ENCODE measurements at regions not wholly inside any gene's neighbourhood (a gene's known extent, or its start where the extent isn't known, plus 50 kb on each side); places are given as distances from the start of the nearest gene placed in this dataset.
"Not testable (repeated sequence)": the region's sequence is repeated elsewhere in the genome, so short reads cannot be mapped to it uniquely, and the experiment has no call there.

DNA sequence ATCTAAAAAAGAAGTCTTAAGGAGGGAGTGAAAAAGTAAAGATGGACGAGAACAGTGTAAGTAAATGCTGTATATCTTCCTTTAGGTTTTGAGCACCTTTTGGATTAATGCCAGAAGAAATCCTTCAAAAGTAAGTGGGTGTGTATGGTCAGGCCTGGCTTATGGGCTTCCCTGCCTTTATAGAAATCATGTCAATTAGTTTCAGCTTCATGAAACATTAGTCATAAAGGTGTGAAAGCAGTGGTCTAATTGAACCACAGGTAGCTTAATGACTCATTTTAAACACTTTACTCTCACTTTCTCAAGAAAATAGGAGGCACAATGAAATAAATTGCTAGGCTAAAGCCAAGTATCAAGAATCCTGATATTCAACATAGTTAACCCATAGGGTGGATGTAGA lies 467.4 kb upstream of the DPPA4 start:
- no peak for DNase-seq (ENCODE audit: low read depth)

DNA sequence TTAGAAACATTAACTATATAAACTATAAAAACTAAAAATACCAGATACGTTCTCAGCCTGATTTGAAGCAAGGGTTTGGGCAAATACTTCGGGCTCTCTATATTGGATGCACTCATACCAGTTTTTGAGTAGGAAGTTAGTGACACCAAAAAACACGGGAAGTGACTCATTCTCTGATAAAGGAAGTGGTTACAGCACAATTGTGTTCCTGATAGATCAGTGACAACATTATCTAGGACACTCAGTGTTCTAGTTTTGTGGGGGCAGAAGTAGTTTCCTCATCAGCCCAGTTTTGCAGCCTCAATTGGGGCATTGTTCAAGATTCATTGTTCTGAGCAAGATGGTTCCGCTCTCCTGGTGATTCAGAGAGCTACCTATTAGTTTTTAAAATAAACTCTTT lies 469.6 kb upstream of the DPPA4 start:
- no peak for DNase-seq (ENCODE audit: low read depth)

DNA sequence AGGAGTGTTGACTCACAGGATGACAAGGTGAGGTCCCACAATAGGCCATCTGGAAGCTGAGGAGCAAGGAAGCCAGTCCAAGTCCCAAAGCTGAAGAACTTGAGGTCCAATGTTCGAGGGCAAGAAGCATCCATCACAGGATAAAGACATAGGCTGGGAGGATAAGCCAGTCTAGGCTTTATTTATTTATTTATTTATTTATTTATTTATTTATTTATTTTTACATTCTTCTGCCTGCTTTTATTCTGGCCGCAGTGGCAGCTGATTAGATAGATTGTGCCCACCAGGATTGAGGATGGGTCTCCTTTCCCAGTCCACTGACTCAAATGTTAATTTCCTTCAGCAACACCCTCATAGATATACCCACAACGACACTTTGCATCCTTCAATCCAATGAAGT lies 472.2 kb upstream of the DPPA4 start:
- no peak for DNase-seq (ENCODE audit: low read depth)

DNA sequence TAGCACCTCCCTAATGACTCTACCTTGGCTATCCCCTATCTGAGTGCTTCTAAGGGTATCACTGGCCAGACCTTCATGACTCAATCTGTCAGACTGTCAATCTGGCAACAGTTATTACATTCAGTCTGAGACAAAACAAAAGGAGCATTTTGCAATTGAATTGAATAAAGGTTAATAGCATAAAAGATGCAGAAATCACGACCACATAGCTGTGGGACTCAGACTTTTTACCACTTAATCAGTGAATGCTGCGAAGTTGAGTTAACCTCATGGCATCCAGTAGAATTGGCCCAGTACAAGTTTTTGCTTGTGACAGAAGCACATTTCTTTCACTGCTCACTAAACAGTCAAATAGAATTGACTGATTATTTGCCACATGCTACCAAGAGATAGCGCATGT lies 480.7 kb upstream of the DPPA4 start:
- DNase-seq (ENCODE audit: low read depth), result no peak

DNA sequence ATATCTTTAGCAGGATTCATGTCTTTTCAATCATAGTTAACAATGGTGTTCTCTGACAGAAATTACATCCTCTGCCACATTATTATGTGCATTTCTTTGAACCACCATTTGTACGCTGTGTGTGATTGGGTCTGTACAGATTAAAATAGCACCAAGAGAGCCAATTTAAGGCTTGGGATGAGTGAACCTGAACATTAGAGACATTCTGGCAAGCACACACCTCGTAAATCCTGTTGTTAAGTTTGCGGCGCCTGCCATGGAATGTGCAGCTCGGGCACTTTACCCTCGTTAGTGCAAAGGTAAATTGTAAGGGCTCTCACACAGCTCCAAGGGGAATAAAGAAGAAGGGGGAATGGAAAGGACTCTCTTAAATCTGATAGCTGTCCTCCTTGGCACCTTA lies 482.4 kb upstream of the DPPA4 start:
- DNase-seq (ENCODE audit: low read depth), result no peak

DNA sequence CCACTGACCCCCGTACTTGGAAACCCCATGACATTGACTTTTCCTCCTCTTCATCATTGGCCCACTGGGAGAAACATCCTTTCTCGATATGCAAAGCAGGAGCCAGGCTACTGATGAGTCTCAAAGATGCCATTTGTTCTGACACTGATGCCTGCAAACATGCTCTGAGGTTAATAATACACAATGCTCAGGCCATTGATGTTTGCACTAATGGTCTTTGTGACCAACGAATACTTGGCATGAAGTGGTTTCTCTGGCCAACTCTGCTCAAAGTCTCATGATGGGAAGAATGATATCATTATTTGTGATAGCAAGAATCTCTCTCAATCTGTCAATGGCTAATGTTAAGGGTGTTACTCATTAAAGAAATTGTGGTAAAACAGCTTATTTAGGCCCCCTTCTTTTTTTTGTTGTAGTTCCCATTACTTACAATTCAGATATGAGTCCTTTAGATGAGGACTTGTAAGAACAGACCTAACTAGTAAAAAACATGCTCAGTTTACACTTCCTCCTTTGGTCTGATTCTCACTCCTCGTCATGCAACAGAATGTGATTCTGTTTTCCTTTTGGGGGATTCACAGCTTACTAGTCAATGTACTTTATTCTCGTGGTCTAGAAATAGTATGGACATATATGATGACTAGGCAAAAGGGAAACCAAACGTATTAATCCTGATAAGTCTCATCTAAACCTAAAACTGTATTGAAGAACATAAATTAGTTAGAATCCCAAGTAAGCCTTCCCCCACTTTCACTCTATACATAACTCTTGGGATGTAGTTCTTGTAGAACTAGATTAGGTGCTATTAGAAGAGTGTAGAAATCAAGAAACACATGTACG lies 488.8 kb upstream of the DPPA4 start:
- DNase-seq (ENCODE audit: low read depth), result no peak

DNA sequence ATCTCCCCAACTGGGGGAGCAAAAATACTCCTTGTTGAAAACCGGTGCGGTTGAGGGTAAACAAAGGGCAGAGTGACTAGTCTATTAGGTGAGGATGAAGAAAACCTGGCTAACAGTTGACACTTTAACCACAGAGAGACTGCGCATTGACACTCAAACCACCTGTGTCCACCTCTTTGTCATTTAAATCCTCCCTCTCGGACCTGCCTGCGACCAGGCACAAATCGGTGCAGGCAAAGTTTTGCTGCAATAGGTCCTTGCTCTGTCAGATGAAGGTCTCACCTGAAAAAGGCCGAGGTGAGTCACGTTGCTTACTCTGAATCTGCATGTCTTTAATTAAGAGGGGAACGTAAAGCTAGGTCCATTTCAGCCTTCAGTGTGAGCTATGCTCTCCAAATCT lies 494.1 kb upstream of the DPPA4 start:
- no peak for DNase-seq (ENCODE audit: low read depth)

DNA sequence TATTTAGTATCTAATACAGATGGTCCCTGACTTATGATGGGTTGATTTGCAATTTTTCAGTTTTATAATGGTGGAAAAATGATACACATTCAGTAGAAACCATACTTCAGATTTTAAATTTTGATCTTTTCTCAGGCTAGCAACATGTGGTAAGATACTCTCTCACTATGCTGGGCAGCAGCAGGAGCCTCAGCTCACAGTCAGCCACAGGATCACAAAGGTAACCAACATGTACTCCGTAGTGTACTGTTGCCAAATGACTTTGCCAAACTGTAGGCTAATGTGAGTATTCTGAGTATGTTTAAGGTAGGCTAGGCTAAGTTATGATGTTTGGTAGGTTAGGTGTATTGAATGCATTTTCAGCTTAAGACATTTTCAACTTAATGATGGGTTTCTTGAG lies 498.6 kb upstream of the DPPA4 start:
- no peak for DNase-seq (ENCODE audit: low read depth)

DNA sequence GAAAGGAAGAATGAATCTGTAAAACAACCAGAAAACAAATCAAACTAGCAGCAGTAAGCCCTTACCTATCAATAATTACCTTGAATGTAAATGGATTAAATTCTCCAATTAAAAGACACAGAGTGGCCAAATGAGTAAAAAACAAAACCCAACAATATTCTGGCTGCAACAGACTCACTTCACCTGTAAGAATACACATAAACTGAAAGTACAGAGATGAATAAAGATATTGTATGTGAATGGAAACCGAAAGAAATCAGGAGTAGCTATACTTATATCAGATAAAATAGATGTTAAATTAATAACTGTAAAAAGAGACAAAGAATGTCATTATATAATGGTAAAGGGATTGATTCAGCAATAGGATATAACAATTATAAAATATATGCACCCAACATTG lies 514.5 kb upstream of the DPPA4 start:
- no peak for DNase-seq (ENCODE audit: low read depth)

DNA sequence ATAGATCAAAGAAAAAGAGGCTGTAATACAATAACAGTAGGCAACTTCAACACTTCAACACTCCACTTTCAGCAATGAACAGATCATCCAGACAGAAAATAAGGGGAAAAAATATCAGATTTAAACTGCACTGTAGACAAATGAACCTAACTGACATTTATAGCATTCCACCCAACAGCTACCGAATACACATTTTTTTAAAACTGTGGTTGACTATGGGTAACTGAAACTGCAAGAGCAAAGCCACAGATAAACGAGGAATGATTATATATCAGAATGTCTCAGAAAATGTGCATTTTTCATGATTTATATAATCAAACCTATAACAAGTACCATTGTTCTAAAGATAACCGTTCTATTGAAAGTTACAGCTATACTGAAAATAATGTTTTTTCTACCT lies 514.9 kb upstream of the DPPA4 start:
- DNase-seq (ENCODE audit: low read depth), result no peak

DNA sequence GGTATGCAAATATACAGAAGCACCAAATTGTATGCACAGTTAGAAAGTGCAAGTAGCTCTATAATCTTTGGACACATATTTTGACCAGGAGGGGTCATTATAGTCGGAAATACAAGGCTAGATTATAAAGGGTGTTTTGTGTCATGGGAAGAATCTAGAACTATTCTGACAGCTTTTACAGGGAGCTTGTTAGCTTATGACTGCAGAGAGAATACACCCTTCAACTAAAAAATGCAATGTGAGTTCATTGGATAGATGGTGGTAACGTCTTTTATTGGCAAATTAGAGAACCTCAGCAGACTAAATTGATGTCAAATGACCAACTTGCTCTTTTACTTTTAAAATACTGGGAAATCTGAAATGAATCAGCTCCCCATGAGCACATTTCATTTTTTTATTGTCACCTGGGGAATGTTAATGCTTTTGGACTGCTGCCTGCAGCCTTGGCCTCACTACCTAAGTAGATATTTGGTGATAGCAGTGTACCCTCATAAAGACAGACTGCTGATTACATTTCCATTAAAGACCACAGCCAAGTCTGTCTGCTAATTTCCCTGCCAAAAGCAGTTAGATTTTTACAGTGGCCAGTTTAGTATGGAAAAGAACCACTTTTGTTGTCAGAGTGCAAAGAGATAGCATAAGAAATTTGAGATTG lies 515.9 kb upstream of the DPPA4 start:
- DNase-seq (ENCODE audit: low read depth), result no peak

DNA sequence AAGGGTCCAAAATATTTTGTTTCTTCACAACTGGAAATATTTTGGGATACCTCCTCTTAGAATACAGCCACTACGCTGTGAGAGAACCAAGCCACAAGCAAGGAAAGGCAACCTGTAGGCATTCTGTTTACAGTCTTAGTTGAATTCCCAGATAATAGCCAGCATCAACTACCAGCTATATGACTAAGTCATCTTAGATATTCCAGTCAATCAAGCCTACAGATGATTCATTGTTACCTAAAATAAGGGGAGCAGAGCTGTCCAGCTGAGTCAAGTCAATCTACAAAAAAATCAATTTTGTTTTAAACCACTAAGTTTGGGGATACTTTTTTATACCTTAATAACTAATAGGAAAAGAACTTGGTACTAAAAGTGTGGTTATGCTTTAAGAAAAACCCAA lies 526.4 kb upstream of the DPPA4 start:
- no peak for DNase-seq (ENCODE audit: low read depth)

DNA sequence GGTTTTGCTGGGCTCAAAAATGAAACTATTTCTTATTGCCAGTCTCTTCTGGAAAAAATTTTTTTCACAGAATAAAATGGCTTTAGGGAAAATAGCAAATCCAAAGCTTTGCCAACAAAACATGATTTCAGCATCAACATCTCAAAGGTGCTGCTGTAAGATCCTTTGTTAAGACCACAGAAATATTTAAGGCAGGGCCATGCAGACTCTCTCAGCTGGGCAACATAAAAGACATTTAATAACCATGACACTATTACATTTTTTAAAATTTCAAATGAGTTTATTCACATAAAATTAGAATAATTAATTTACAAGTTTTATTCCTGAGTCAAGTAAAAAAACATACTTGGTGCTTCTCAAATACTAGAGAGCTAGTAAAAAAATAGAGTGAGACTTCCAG lies 527.1 kb upstream of the DPPA4 start:
- DNase-seq (ENCODE audit: low read depth), result no peak

DNA sequence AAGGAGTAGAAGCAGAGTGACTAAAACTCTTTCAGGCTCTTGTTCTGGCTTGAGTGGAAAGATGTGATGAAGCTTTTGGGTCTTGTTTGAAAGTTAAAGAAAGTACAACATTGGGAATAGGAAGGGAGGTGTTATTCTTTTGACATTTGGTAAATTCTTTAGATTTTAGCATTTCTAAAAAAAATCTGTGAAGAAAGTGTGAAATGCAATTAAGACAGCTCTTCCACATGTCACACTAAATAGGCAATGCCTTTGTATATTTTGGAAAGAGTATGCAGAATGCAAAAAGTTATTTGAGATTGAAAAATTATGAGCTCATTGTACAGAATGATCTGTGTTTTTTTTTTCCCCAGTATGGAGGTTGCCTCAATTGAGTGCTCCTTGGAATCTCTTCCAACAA lies 532.2 kb upstream of the DPPA4 start:
- DNase-seq (ENCODE audit: low read depth), result no peak

DNA sequence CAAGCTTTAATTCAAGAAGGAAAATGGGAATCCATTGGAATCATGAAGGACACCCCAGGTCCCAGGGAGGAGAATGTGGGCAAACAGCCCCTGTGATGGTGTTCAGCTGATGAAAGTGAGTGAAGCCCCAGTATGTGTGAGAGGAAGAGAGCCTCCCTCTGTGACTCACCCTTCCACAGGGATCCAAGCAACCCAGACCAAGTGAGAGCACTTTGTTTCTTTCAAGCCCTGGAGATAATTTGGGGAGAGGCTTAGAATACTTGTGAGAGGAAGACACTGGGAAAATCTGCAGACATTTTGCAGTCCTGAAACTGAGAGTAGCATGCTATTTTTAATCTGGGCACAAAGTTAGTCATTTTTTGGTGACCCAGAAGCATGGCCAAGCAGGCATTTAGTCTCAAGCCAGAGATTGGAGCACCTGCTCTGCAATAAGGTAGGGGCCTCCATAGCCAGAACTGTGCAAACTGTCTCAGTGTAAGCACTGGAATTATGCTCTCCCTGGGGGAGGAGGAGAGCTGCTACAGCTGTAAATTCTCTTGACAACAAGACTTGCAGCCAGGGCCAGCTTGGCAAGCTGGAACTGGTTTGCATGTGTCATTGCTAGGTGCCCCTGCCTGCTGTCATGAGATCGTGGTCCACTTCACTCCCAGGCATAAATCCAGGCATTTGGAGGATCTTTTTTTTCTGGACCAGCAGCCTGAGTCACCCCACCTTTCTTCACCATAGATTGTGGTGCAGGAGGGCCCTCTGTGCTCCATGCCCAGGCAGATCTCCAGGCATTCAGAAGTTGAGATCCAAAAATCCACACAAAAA lies 537.8 kb upstream of the DPPA4 start:
- DNase-seq (ENCODE audit: low read depth), result no peak

DNA sequence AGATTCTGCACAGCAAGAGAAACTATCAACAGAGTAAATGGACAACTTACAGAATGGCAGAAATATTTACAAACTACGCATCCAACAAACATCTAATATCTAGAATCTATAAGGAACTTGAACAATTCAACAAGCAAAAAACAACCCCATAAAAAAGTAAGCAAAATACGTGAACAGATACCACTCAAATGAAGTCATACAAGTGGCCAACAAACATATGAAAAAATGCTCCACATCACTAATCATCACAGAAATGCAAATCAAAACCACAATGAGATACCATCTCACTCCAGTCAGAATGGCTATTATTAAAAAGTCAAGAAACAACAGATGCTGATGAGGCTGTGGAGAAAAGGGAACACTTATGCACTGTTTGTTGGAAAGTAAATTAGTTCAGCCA lies 540.3 kb upstream of the DPPA4 start:
- not testable (repeated sequence) for DNase-seq (ENCODE audit: low read depth)

DNA sequence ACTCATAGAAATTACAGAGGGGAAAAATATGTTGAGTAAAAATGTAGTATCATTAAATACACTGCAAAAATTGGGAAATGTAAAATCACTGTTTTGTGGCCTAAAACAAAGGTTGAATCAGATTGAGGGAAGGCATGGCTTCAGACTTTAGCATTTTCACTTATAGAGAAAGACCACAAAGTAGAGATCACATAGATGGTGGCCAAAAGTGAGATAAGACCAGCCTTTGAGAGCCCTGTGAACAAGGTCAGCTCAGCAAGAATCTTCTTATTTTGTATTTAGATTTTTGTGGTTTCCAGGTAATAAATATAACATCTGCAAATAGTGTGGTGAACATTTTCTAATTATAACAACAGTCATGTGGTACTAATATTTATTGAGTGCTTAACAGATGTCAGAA lies 544.8 kb upstream of the DPPA4 start:
- no peak for DNase-seq (ENCODE audit: low read depth)

DNA sequence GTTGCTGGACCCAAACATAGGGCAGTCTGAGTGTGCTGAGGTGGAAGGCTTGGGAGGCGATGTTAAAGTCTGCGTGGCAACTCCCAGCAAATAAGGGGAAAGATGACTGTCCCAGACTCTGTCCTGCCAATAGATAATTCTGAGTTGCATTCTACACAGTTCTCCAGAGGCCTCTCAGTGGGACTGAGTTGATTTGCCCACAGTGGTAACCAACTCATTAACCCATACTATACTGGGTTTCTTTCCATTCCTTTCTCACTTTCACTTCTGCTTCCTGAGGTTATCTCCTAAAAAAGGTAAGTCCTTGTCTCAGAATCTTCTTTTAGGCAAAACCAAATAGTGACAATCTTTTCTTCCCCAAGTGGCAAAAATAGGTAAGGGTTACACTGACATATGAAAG lies 549.9 kb upstream of the DPPA4 start:
- no peak for DNase-seq (ENCODE audit: low read depth)

DNA sequence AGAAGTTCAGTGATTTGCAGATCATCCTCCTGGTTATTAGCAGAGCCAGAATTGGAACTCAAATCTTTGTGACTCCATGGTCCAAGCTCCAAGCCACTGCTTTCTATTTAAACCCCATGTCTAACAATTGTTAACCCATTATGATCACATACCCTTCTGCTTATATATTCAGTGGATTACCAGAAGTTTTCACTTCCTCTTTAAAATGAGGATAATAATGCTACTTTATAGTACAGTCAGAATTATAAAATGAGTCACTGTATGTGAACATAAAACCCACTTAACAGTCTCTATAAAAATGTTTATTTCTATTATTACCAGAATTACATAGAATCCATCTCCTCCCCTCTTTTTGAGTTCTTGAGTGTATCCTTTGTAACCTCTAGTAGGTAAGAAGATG lies 550.7 kb upstream of the DPPA4 start:
- DNase-seq (ENCODE audit: low read depth), result no peak

DNA sequence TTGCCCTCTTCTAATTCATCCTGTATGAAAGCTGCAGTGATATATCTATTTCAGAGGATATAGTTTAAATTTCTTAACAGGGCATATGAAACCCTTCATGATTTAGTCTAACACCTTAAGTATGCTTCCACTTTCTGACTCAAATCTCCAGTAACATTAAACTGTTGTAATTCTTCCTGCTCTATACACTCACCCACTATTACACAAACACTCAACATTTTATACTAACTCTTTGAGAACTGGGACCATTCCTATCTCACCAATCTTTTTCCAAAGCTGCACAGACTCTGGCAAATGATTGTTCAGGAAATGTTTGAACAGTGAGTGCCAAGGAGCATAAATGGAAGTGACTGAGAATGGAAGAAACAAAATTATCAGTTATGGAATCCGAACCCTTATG lies 560.4 kb upstream of the DPPA4 start:
- no peak for DNase-seq (ENCODE audit: low read depth)

DNA sequence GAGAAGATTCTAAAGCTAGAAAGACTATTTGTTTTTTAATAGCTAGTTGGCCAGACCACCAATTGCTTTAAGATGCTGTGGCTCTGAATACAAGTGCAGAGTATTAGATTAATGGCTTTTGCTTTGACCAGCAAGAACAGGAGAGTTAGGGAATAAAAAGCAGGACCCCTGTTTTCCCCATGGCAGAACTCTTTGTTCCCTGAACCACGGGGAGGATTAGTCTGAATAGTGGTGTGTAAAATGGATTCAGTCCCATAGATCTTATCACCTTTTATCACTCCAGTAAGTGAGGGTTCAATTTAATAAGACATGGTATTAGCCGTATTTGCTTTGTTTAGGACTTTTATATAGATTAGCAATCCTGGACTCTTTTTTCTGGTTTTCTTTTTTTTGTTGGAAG lies 562.6 kb upstream of the DPPA4 start:
- DNase-seq (ENCODE audit: low read depth), result no peak

DNA sequence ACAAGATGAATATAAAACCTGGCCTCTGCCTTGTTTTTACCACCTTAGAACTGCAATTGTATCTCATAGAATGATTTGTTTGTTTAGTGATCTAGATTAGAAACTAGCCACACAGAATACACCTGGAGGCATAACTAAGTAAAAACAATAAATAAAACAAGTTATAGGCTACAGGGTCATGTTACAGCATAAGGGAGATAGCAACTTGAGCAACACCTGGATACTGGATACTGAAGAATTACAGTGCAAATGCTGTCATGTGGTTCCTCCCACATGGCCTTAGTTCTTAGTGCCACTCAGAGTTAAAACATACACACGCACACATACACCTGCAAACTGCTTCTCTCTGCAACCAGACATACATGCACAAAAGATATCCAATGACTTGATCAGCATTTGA lies 563.4 kb upstream of the DPPA4 start:
- DNase-seq (ENCODE audit: low read depth), result no peak

DNA sequence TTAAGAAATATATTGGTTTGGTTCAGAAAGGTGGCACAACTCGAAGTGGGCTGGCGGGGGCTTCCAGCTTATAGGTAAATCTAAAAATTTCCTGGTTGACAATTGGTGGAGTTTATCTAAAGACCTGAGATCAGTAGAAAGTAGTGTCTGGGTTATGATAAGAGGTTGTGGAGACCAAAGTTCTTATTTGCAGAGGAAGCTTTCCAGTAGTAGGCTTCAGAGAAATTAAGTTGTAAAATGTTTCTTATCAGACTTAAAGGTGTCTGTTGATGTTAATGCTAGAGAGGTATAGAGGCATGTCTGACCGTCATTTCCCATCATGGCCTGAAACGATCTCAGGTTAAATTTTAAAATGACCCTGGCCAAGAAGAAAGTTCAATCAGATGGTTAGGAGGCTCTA lies 565.2 kb upstream of the DPPA4 start:
- DNase-seq (ENCODE audit: low read depth), result no peak
